ENCODE measurements at regions not wholly inside any gene's neighbourhood (a gene's known extent, or its start where the extent isn't known, plus 50 kb on each side); places are given as distances from the start of the nearest gene placed in this dataset.

DNA sequence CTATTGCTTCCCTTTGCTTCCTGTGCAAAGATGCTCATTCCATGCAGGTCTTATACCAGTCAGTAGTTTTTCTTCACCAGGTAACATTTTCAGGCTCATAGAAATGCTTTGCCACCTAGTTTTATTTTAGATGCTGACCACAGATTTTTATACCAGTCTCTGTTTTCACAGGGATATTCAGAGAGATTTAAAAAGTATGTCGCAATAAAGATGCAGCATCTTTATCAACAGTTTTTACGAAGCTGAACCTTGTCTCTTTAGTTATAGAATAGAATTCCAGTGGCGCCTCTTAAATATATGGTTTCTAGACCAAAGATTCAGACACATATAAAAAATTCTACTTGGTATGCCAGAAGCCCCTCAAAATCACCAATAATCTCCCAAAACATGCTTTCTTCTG lies 155.7 kb upstream of the PCSK5 start:
- TF ChIP-seq TAF1 (IDR thresholded peaks at IDR 0.05; ENCODE audit: low read depth) (no peak), YY1 (IDR thresholded peaks at IDR 0.05; ENCODE audit: low read depth) (no peak), EP300 (IDR thresholded peaks at IDR 0.05; ENCODE audit: borderline replicate concordance) (no peak), RAD21 (IDR thresholded peaks at IDR 0.05; ENCODE audit: low read depth) (no peak), EGR1 (IDR thresholded peaks at IDR 0.05) (no peak), TEAD4 (IDR thresholded peaks at IDR 0.05) (no peak), CEBPB (IDR thresholded peaks at IDR 0.05) (no peak)
- TF ChIP-seq, protein P1, sequence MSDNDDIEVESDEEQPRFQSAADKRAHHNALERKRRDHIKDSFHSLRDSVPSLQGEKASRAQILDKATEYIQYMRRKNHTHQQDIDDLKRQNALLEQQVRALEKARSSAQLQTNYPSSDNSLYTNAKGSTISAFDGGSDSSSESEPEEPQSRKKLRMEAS (IDR thresholded peaks at IDR 0.05) = no peak

All from Ishikawa (cell line).